PC-3 (cell line): ENCODE measurements at regions not wholly inside any gene's neighbourhood (a gene's known extent, or its start where the extent isn't known, plus 50 kb on each side); places are given as distances from the start of the nearest gene placed in this dataset.

Experiments used
- CTCF ChIP-seq: fragments of 300-600 bp; sonication (generic); conservative IDR thresholded peaks from 2 replicates; pipeline ENCODE4 v1.5.1; 2017; ENCODE audit warnings: antibody characterized with exemption, low read depth, mild to moderate bottlenecking, low read length
- EZH2 ChIP-seq: fragments of 300-600 bp; sonication (generic); IDR thresholded peaks from one replicate; pipeline ENCODE4 v1.6.1; 2017; ENCODE audit warnings: antibody characterized with exemption, mild to moderate bottlenecking, low read length; ENCODE audit not compliant: unreplicated experiment
- EZH2phosphoT487 ChIP-seq: fragments of 300-600 bp; sonication (generic); IDR thresholded peaks from 2 replicates; pipeline ENCODE4 v1.6.1; 2018; ENCODE audit warnings: mild to moderate bottlenecking, antibody characterized with exemption, low read length, borderline replicate concordance

- TF ChIP-seq CTCF (no peak), EZH2 (no peak), EZH2phosphoT487 (no peak)
Measured at GRCh38 chr7:125390981-125391380, 461.4 kb upstream of the POT1 start.
